Thoracic aorta (tissue), 2 donors: ENCODE measurements at regions not wholly inside any gene's neighbourhood (a gene's known extent, or its start where the extent isn't known, plus 50 kb on each side); places are given as distances from the start of the nearest gene placed in this dataset.

Experiments
- ATAC-seq: fragments of 150-250 bp; one replicate; pipeline ENCODE4 v1.8.0; 2017; ENCODE audit warnings: low read depth; ENCODE audit not compliant: insufficient number of reproducible peaks, low FRiP score
- DNase-seq: peaks from one replicate; pipeline ENCODE4 v3.0.0-alpha.2; 2020; ENCODE audit warnings: low spot score
- H3K27ac ChIP-seq, 2 donors: fragments of 200-600 bp; sonication (generic); 1 replicate in 1 of 2; 2 replicates in 1 of 2; pipeline ENCODE4 v1.5.1; 2016; ENCODE audit warnings: mild to moderate bottlenecking in 2 of 2, moderate library complexity in 2 of 2
- H3K27me3 ChIP-seq: fragments of 200-600 bp; sonication (generic); replicated peaks from 2 replicates; pipeline ENCODE4 v1.6.0; 2016; ENCODE audit warnings: mild to moderate bottlenecking; ENCODE audit not compliant: insufficient read depth
- H3K36me3 ChIP-seq: fragments of 200-600 bp; sonication (generic); one replicate; pipeline ENCODE4 v1.5.1; 2016
- H3K4me1 ChIP-seq, 2 donors: fragments of 200-600 bp; sonication (generic); 1 replicate in 1 of 2; 2 replicates in 1 of 2; pipeline versions ENCODE4 v1.5.1 to v1.6.0; 2016; ENCODE audit warnings: low read depth in 2 of 2, mild to moderate bottlenecking in 1 of 2; ENCODE audit not compliant: control insufficient read depth in 1 of 2
- H3K4me3 ChIP-seq: fragments of 200-600 bp; sonication (generic); 2 replicates; pipeline ENCODE4 v1.5.1; 2016; ENCODE audit warnings: mild to moderate bottlenecking
- H3K9me3 ChIP-seq: fragments of 200-600 bp; sonication (generic); 2 replicates; pipeline ENCODE4 v1.5.1; 2016
- TF ChIP-seq, protein P1 (sequence below): fragments of 200-600 bp; sonication (generic); IDR thresholded peaks from one replicate; pipeline ENCODE4 v1.5.1; 2019; ENCODE audit warnings: antibody characterized with exemption

- peak; percentile 71 for ATAC-seq
- Histone ChIP-seq H3K4me1 (no peaks in the 10 kb centered on the region), H3K36me3 (no peaks in the 10 kb centered on the region), H3K4me3 (peak overlapping the region; percentile 60), H3K27ac (no peak overlapping the region), H3K27me3 (no peaks in the 10 kb centered on the region), H3K9me3 (no peaks in the 10 kb centered on the region)
- TF ChIP-seq, protein P1, sequence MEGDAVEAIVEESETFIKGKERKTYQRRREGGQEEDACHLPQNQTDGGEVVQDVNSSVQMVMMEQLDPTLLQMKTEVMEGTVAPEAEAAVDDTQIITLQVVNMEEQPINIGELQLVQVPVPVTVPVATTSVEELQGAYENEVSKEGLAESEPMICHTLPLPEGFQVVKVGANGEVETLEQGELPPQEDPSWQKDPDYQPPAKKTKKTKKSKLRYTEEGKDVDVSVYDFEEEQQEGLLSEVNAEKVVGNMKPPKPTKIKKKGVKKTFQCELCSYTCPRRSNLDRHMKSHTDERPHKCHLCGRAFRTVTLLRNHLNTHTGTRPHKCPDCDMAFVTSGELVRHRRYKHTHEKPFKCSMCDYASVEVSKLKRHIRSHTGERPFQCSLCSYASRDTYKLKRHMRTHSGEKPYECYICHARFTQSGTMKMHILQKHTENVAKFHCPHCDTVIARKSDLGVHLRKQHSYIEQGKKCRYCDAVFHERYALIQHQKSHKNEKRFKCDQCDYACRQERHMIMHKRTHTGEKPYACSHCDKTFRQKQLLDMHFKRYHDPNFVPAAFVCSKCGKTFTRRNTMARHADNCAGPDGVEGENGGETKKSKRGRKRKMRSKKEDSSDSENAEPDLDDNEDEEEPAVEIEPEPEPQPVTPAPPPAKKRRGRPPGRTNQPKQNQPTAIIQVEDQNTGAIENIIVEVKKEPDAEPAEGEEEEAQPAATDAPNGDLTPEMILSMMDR, result peak; percentile 96
- DNase-seq, result peak; percentile 10
Observed at GRCh38 chr6:79777713-79778579, 146.8 kb downstream of the SH3BGRL2 start.

DNA sequence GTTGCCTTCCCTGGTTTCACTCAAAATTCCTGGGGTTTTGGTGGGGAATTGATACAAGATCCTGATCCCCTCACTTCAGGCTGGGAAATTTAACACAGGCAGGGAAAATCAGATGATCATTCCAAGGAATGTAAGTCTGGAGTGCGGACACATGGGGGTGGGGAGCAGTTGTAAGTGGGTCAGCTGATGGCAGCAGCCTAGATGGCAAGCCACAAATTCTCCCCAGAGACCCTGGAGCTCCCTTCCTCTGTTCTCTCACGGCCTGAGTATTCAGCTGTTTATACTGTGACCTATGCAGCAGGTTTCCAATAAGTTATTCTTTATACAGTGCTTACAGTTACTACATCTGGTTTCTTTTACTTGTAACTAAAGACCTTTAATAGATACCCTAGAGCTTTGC is 144.9 kb downstream of the SH3BGRL2 start:
- no peak overlapping the region for H3K4me3 ChIP-seq
- no peaks in the 10 kb centered on the region for H3K4me1 ChIP-seq
- H3K36me3 ChIP-seq, result no peaks in the 10 kb centered on the region
- ATAC-seq (no peak), DNase-seq (no peak)
- H3K27me3 ChIP-seq, result no peaks in the 10 kb centered on the region
- TF ChIP-seq, protein P1, result no peak
- H3K27ac ChIP-seq, result no peak overlapping the region
- no peaks in the 10 kb centered on the region for H3K9me3 ChIP-seq

DNA sequence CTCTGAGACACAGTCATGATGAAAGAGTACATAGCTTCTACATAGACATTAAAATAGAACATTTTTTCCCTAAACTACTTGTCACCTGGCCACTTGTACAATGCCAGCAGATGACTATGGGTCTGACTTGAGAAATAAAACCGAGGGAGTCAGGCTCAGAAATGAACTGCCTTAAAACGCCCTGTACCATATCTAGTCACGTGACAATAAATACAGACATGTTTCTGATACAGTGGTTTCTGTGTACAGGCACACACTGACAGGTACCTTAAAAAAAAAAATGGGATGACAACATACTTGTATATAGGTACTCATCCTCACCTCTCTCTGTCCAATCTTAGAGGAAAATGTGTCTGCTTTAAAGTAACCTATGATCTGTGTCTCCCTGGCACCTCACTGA is 144.1 kb downstream of the SH3BGRL2 start:
- H3K36me3 ChIP-seq, result no peaks in the 10 kb centered on the region
- H3K9me3 ChIP-seq, result no peaks in the 10 kb centered on the region
- DNase-seq (no peak), ATAC-seq (no peak)
- TF ChIP-seq, protein P1, result no peak
- H3K4me1 ChIP-seq, result no peaks in the 10 kb centered on the region
- H3K27ac ChIP-seq, result no peak overlapping the region
- H3K4me3 ChIP-seq, result no peak overlapping the region
- no peaks in the 10 kb centered on the region for H3K27me3 ChIP-seq

DNA sequence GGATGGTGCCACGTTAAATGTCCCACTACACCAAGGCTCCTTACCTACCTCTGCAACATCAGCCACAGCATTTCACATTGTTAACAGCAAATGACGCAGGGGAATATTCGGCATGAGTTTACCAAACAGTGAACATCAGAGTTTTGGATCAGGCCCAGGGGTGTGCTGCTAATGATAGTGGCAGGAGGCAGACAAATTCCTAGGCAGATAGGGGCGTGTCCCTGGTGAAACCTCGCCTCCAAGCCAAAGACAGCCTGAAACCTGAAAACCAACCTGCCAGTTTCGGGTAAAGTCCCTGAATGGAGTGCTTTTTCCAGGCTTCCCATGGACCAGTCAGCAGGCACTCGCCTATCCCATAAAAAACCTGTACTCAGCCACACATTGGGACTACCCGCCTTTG is 133.6 kb downstream of the SH3BGRL2 start:
- TF ChIP-seq, protein P1, result no peak
- no peak overlapping the region for H3K27ac ChIP-seq
- no peak overlapping the region for H3K4me3 ChIP-seq
- no peaks in the 10 kb centered on the region for H3K27me3 ChIP-seq
- ATAC-seq, result no peak
- H3K9me3 ChIP-seq, result no peaks in the 10 kb centered on the region
- H3K4me1 ChIP-seq, result no peaks in the 10 kb centered on the region
- H3K36me3 ChIP-seq, result no peaks in the 10 kb centered on the region
- DNase-seq, result no peak

DNA sequence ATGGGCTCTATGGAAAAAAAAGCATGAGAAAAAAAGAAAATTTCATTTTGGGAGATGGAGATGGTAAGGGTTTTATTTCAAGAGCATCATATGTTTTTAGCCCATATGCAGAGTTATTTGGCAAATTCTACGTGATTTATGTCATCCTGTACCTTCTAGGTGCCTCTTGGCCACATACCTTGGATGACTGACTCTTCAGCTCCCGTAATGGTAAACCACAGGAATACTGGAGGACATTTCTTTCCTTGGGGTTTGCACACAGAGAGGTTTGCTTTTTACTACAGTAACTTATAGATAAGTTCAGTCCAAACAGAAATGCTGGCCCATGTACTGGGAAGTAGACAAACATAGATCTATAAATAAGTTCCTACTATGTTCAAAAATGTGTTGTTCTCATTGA is 132.2 kb downstream of the SH3BGRL2 start:
- DNase-seq, result no peak
- no peak for ATAC-seq
- H3K9me3 ChIP-seq, result no peaks in the 10 kb centered on the region

More for the DNA sequence above, 132.2 kb downstream of the SH3BGRL2 start:
- H3K4me1 ChIP-seq, result no peaks in the 10 kb centered on the region
- no peak overlapping the region for H3K4me3 ChIP-seq
- H3K27ac ChIP-seq, result no peak overlapping the region
- no peaks in the 10 kb centered on the region for H3K27me3 ChIP-seq
- H3K36me3 ChIP-seq, result no peaks in the 10 kb centered on the region
- TF ChIP-seq, protein P1, result no peak
